ENCODE measurements at regions not wholly inside any gene's neighbourhood (a gene's known extent, or its start where the extent isn't known, plus 50 kb on each side); places are given as distances from the start of the nearest gene placed in this dataset.

DNA sequence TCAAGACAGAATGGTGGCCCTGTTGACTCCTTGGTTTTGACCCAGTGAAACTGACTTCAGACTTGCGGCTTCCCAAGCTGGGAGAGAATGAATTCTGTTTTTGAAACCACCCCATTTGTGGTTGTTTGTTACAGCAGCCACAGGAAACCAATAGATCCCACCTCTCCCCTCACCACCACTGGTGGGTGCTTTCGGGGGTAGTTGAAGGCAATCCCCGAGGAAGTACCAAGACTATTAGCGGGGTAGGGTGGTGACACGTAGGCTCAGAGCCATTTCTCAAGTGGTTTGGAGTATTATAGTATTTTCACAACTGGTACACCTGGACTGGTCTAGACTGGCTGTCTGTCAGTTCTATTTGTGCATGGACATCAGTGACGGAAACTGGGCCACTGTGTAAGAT, 189.1 kb upstream of the RBPJ start:
- Histone ChIP-seq H3K4me3 (ENCODE audit: low read length in 2 of 2) (no peak overlapping the region), H3K27ac (replicated peaks; ENCODE audit: low read length) (no peak overlapping the region), H2BK120ac (ENCODE audit: low read depth, low read length) (no peak overlapping the region), H2AFZ (ENCODE audit: low read length) (no peak overlapping the region), H3K4me2 (ENCODE audit: insufficient read depth, low read length, poor library complexity, severe bottlenecking) (no peak overlapping the region), H2AK5ac (ENCODE audit: low read depth, low read length) (no peak overlapping the region), H3K79me1 (ENCODE audit: low read depth, low read length) (no peaks in the 10 kb centered on the region), H3K27me3 (ENCODE audit: control insufficient read depth in 3 of 3, insufficient read depth in 3 of 3, low read depth in 1 of 3, low read length in 3 of 3) (peaks cover 0 to 2% (median 0%) of the 10 kb centered on the region in 3 experiments), H4K8ac (ENCODE audit: low read depth, low read length) (no peak overlapping the region), H3K23ac (ENCODE audit: low read depth, low read length, poor library complexity) (no peak overlapping the region), H3K9me3 (replicated peaks in 1 of 2; ENCODE audit: control insufficient read depth in 2 of 2, insufficient read depth in 1 of 2, low read depth in 1 of 2, low read length in 2 of 2) (no peaks in the 10 kb centered on the region), H2BK5ac (ENCODE audit: low read length) (no peak overlapping the region), H3K14ac (ENCODE audit: low read length) (no peak overlapping the region), H3K18ac (ENCODE audit: low read length) (no peak overlapping the region), H2BK12ac (ENCODE audit: low read length) (no peak overlapping the region), H3K4me1 (ENCODE audit: control insufficient read depth in 2 of 2, insufficient read depth in 1 of 2, low read depth in 1 of 2, low read length in 2 of 2) (no peaks in the 10 kb centered on the region), H3K36me3 (replicated peaks in 1 of 2; ENCODE audit: control insufficient read depth in 2 of 2, insufficient read depth in 2 of 2, low read length in 2 of 2) (no peaks in the 10 kb centered on the region), H3K4ac (ENCODE audit: low read length) (no peak overlapping the region), H3K9ac (ENCODE audit: low read depth, low read length, poor library complexity) (no peak overlapping the region), H2BK15ac (ENCODE audit: low read length) (no peak overlapping the region), H4K91ac (ENCODE audit: low read depth, low read length, poor library complexity) (no peak overlapping the region)
- DNase-seq (ENCODE audit: low spot score), result no peak
- no CpG with 5 or more reads among the region's 6 CpGs for WGBS, 2 donors (ENCODE audit: extremely low coverage in 2 of 2, insufficient read length in 2 of 2, insufficient replicate concordance in 1 of 2)

- Histone ChIP-seq H2BK15ac (ENCODE audit: low read length) (no peak overlapping the region), H3K36me3 (replicated peaks in 1 of 2; ENCODE audit: control insufficient read depth in 2 of 2, insufficient read depth in 2 of 2, low read length in 2 of 2) (no peaks in the 10 kb centered on the region), H3K4me1 (ENCODE audit: control insufficient read depth in 2 of 2, insufficient read depth in 1 of 2, low read depth in 1 of 2, low read length in 2 of 2) (no peaks in the 10 kb centered on the region), H4K8ac (ENCODE audit: low read depth, low read length) (no peak overlapping the region), H2AK5ac (ENCODE audit: low read depth, low read length) (no peak overlapping the region), H4K91ac (ENCODE audit: low read depth, low read length, poor library complexity) (no peak overlapping the region), H2AFZ (ENCODE audit: low read length) (no peak overlapping the region), H3K9me3 (replicated peaks in 1 of 2; ENCODE audit: control insufficient read depth in 2 of 2, insufficient read depth in 1 of 2, low read depth in 1 of 2, low read length in 2 of 2) (no peaks in the 10 kb centered on the region), H2BK5ac (ENCODE audit: low read length) (no peak overlapping the region), H2BK120ac (ENCODE audit: low read depth, low read length) (no peak overlapping the region), H3K79me1 (ENCODE audit: low read depth, low read length) (no peaks in the 10 kb centered on the region), H3K27ac (replicated peaks; ENCODE audit: low read length) (no peak overlapping the region), H3K4me2 (ENCODE audit: insufficient read depth, low read length, poor library complexity, severe bottlenecking) (no peak overlapping the region), H3K14ac (ENCODE audit: low read length) (no peak overlapping the region), H3K4ac (ENCODE audit: low read length) (no peak overlapping the region), H2BK12ac (ENCODE audit: low read length) (no peak overlapping the region), H3K18ac (ENCODE audit: low read length) (no peak overlapping the region), H3K4me3 (ENCODE audit: low read length in 2 of 2) (no peak overlapping the region), H3K23ac (ENCODE audit: low read depth, low read length, poor library complexity) (no peak overlapping the region), H3K9ac (ENCODE audit: low read depth, low read length, poor library complexity) (no peak overlapping the region), H3K27me3 (ENCODE audit: control insufficient read depth in 3 of 3, insufficient read depth in 3 of 3, low read depth in 1 of 3, low read length in 3 of 3) (no peaks in the 10 kb centered on the region)
- WGBS, 2 donors (ENCODE audit: extremely low coverage in 2 of 2, insufficient read length in 2 of 2, insufficient replicate concordance in 1 of 2), result no CpG with 5 or more reads among the region's 6 CpGs
- no peak for DNase-seq (ENCODE audit: low spot score)
These were observed 188.0 kb upstream of the RBPJ start for GRCh38 chr4:26132858-26133257.

GRCh38 chr4:26133840-26134239, 187.0 kb upstream of the RBPJ start:
- Histone ChIP-seq H3K4me2 (ENCODE audit: insufficient read depth, low read length, poor library complexity, severe bottlenecking) (no peak overlapping the region), H3K14ac (ENCODE audit: low read length) (no peak overlapping the region), H4K8ac (ENCODE audit: low read depth, low read length) (no peak overlapping the region), H3K27me3 (ENCODE audit: control insufficient read depth in 3 of 3, insufficient read depth in 3 of 3, low read depth in 1 of 3, low read length in 3 of 3) (no peaks in the 10 kb centered on the region), H3K79me1 (ENCODE audit: low read depth, low read length) (no peaks in the 10 kb centered on the region), H2AFZ (ENCODE audit: low read length) (no peak overlapping the region), H3K18ac (ENCODE audit: low read length) (no peak overlapping the region), H3K36me3 (replicated peaks in 1 of 2; ENCODE audit: control insufficient read depth in 2 of 2, insufficient read depth in 2 of 2, low read length in 2 of 2) (no peaks in the 10 kb centered on the region), H3K27ac (replicated peaks; ENCODE audit: low read length) (no peak overlapping the region), H4K91ac (ENCODE audit: low read depth, low read length, poor library complexity) (no peak overlapping the region), H2AK5ac (ENCODE audit: low read depth, low read length) (no peak overlapping the region), H2BK120ac (ENCODE audit: low read depth, low read length) (no peak overlapping the region), H3K9ac (ENCODE audit: low read depth, low read length, poor library complexity) (no peak overlapping the region), H3K9me3 (replicated peaks in 1 of 2; ENCODE audit: control insufficient read depth in 2 of 2, insufficient read depth in 1 of 2, low read depth in 1 of 2, low read length in 2 of 2) (no peaks in the 10 kb centered on the region), H3K4me1 (ENCODE audit: control insufficient read depth in 2 of 2, insufficient read depth in 1 of 2, low read depth in 1 of 2, low read length in 2 of 2) (no peaks in the 10 kb centered on the region), H2BK15ac (ENCODE audit: low read length) (no peak overlapping the region), H2BK5ac (ENCODE audit: low read length) (no peak overlapping the region), H3K4me3 (ENCODE audit: low read length in 2 of 2) (no peak overlapping the region), H2BK12ac (ENCODE audit: low read length) (no peak overlapping the region), H3K23ac (ENCODE audit: low read depth, low read length, poor library complexity) (no peak overlapping the region), H3K4ac (ENCODE audit: low read length) (no peak overlapping the region)
- WGBS, 2 donors (ENCODE audit: extremely low coverage in 2 of 2, insufficient read length in 2 of 2, insufficient replicate concordance in 1 of 2), result no CpG with 5 or more reads among the region's 2 CpGs
- no peak for DNase-seq (ENCODE audit: low spot score)

- WGBS, 2 donors (ENCODE audit: extremely low coverage in 2 of 2, insufficient read length in 2 of 2, insufficient replicate concordance in 1 of 2), result no CpG with 5 or more reads among the region's 4 CpGs
- no peak overlapping the region for H2BK15ac ChIP-seq (ENCODE audit: low read length)
These were observed 185.5 kb upstream of the RBPJ start for GRCh38 chr4:26135331-26135730.

More at GRCh38 chr4:26135331-26135730, 185.5 kb upstream of the RBPJ start:
- H2AFZ ChIP-seq (ENCODE audit: low read length), result no peak overlapping the region
- H3K18ac ChIP-seq (ENCODE audit: low read length), result no peak overlapping the region
- no peak overlapping the region for H3K14ac ChIP-seq (ENCODE audit: low read length)
- peaks cover 0 to 2% of the 10 kb centered on the region in 2 donors for H3K4me1 ChIP-seq (ENCODE audit: control insufficient read depth in 2 of 2, insufficient read depth in 1 of 2, low read depth in 1 of 2, low read length in 2 of 2)
- H2BK5ac ChIP-seq (ENCODE audit: low read length), result no peak overlapping the region
- H3K9me3 ChIP-seq (replicated peaks in 1 of 2; ENCODE audit: control insufficient read depth in 2 of 2, insufficient read depth in 1 of 2, low read depth in 1 of 2, low read length in 2 of 2), result no peaks in the 10 kb centered on the region
- no peaks in the 10 kb centered on the region for H3K36me3 ChIP-seq (replicated peaks in 1 of 2; ENCODE audit: control insufficient read depth in 2 of 2, insufficient read depth in 2 of 2, low read length in 2 of 2)
- H2BK12ac ChIP-seq (ENCODE audit: low read length), result no peak overlapping the region
- H2BK120ac ChIP-seq (ENCODE audit: low read depth, low read length), result no peak overlapping the region
- no peak overlapping the region for H2AK5ac ChIP-seq (ENCODE audit: low read depth, low read length)
- H4K8ac ChIP-seq (ENCODE audit: low read depth, low read length), result no peak overlapping the region
- H3K27me3 ChIP-seq (ENCODE audit: control insufficient read depth in 3 of 3, insufficient read depth in 3 of 3, low read depth in 1 of 3, low read length in 3 of 3), result no peaks in the 10 kb centered on the region
- no peak for DNase-seq (ENCODE audit: low spot score)
- no peak overlapping the region for H3K9ac ChIP-seq (ENCODE audit: low read depth, low read length, poor library complexity)
- no peak overlapping the region for H4K91ac ChIP-seq (ENCODE audit: low read depth, low read length, poor library complexity)
- H3K79me1 ChIP-seq (ENCODE audit: low read depth, low read length), result no peaks in the 10 kb centered on the region
- no peak overlapping the region for H3K4ac ChIP-seq (ENCODE audit: low read length)
- no peak overlapping the region for H3K23ac ChIP-seq (ENCODE audit: low read depth, low read length, poor library complexity)
- peak overlapping the region in 1 of 2 donors; percentile 16 for H3K4me3 ChIP-seq (ENCODE audit: low read length in 2 of 2)
- no peak overlapping the region for H3K4me2 ChIP-seq (ENCODE audit: insufficient read depth, low read length, poor library complexity, severe bottlenecking)
- H3K27ac ChIP-seq (replicated peaks; ENCODE audit: low read length), result no peak overlapping the region

All from neuronal stem cell (in vitro differentiated cells).